ENCODE measurements at regions not wholly inside any gene's neighbourhood (a gene's known extent, or its start where the extent isn't known, plus 50 kb on each side); places are given as distances from the start of the nearest gene placed in this dataset.

DNA sequence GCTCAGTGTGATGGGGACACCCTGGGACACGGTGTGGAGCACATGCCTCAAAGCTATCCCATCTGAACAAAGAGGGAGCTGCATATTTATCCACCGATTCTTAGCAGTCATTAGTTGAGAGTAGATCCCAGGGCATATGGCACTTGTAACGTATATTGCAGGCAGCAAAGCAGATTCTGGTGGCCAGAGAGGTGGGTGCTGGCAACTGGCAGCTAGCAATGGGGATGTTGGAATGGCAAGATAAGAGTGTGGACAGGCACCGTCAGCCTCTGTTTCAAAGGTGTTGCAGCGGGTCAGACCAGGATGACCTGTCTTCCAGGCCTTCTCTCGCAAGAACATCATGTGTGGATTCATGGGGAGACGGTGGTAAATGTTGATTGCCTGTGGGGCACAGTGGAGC lies 54.0 kb upstream of the ADRA1D start:
- DNase-seq (ENCODE audit: low read depth), result no peak

DNA sequence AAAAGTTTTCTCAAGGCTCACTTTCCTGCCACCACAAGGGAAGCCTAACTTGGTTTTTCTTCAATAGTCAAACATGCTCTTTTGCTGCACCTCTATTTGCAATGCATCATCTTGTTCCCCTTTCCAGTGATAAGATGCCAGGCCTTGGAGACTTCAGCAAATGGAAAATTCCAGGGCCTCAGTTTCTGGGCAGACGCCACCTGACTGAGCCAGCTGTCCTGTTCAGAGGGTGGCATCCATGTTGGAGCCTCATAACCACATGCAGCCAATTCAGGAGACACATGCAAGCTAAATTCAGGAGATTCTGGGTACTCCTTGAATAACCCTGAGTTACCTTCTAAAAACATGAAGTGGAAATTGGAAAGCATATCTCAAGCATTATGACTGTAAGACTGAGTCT lies 51.8 kb upstream of the ADRA1D start:
- DNase-seq (ENCODE audit: low read depth), result no peak

DNA sequence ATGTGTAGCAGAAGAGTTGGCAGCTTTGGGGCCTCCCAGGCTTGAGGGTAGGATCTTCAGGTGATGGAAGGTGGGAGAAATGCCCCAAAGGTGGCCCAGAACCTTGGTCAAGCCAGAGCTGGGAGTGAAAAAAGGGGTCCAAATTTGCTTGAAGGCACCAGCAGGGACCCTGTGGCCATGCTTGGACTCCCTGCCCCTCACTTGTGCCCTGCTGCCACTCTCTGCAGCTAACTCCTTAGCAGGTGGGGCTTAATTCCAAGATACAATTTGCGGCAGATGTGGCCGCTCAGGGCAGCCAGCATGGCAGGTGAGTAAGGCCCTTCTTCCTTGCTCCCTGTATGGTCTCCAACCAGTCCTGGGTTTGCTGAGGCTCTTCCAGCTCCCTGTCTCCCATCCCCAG lies 51.3 kb upstream of the ADRA1D start:
- DNase-seq (ENCODE audit: low read depth), result no peak

GRCh38 chr20:4299773-4300172 lies 50.7 kb upstream of the ADRA1D start:
- peak; percentile 75 for DNase-seq (ENCODE audit: low read depth)

DNA sequence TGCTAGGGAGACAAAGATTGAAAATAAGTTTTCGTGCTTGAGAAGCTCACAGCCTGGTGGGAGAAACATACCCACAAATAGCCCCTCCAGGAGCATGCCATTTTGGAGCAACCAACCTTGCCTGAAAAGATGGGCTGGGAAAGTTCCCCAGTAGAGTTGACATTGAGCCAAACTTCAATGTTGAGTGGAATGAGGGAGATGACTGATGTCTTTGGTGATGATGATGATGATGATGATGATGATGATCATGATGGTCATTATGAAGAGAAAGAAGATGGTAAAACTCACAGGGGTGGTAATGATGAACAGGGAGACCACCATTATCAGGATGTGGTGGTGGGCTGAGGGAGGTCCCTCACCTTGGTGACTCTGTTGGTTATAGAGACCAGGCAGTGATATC lies 50.1 kb upstream of the ADRA1D start:
- DNase-seq (ENCODE audit: low read depth), result no peak

Data from RPMI7951 (cell line).